ENCODE measurements at regions not wholly inside any gene's neighbourhood (a gene's known extent, or its start where the extent isn't known, plus 50 kb on each side); places are given as distances from the start of the nearest gene placed in this dataset.

GRCh38 chr4:127307996-127308395 is 324.8 kb upstream of the INTU start:
- no peak overlapping the region for H3K27ac ChIP-seq
- no peak for DNase-seq (ENCODE audit: low spot score)
- TF ChIP-seq CTCF (conservative IDR thresholded peaks at IDR 0.05; ENCODE audit: low read depth), result no peak
- ChIA-PET POLR2A (ENCODE audit: low non-redundant PET) (no interaction called here), CTCF (no interaction called here)

GRCh38 chr4:127309369-127310102 is 323.2 kb upstream of the INTU start:
- CTCF ChIA-PET, result no interaction called here
- TF ChIP-seq CTCF (conservative IDR thresholded peaks at IDR 0.05; ENCODE audit: low read depth), result no peak
- POLR2A ChIA-PET (ENCODE audit: low non-redundant PET), result no interaction called here

GRCh38 chr4:127311371-127311770 is 321.4 kb upstream of the INTU start:
- POLR2A ChIA-PET (ENCODE audit: low non-redundant PET), result no interaction called here
- H3K27ac ChIP-seq, result no peak overlapping the region
- no peak for TF ChIP-seq CTCF (conservative IDR thresholded peaks at IDR 0.05; ENCODE audit: low read depth)
- CTCF ChIA-PET, result no interaction called here
- DNase-seq (ENCODE audit: low spot score), result no peak

More at GRCh38 chr4:127309369-127310102, 323.2 kb upstream of the INTU start:
- peak; percentile 2 for DNase-seq (ENCODE audit: low spot score)
- no peak overlapping the region for H3K27ac ChIP-seq

GRCh38 chr4:127311924-127312323 is 320.8 kb upstream of the INTU start:
- no peak overlapping the region for H3K27ac ChIP-seq
- no peak for DNase-seq (ENCODE audit: low spot score)
- POLR2A ChIA-PET (ENCODE audit: low non-redundant PET), result no interaction called here
- CTCF ChIA-PET, result no interaction called here
- no peak for TF ChIP-seq CTCF (conservative IDR thresholded peaks at IDR 0.05; ENCODE audit: low read depth)

GRCh38 chr4:127313767-127314166 is 319.0 kb upstream of the INTU start:
- H3K27ac ChIP-seq, result no peak overlapping the region
- DNase-seq (ENCODE audit: low spot score), result no peak
- ChIA-PET CTCF (interaction anchor here (0.7 kb wide), 1 partner anchor 792 kb away, joined by 3 read pairs; no protein-coding TSS in a partner anchor), POLR2A (ENCODE audit: low non-redundant PET) (no interaction called here)
- TF ChIP-seq CTCF (conservative IDR thresholded peaks at IDR 0.05; ENCODE audit: low read depth), result no peak

GRCh38 chr4:127327491-127327890 is 305.3 kb upstream of the INTU start:
- no peak overlapping the region for H3K27ac ChIP-seq
- ChIA-PET CTCF (no interaction called here), POLR2A (ENCODE audit: low non-redundant PET) (no interaction called here)
- no peak for TF ChIP-seq CTCF (conservative IDR thresholded peaks at IDR 0.05; ENCODE audit: low read depth)
- no peak for DNase-seq (ENCODE audit: low spot score)

Measured in RWPE1 (cell line).